Dedifferentiated amniotic fluid mesenchymal stem cell (primary cell): ENCODE measurements at regions not wholly inside any gene's neighbourhood (a gene's known extent, or its start where the extent isn't known, plus 50 kb on each side); places are given as distances from the start of the nearest gene placed in this dataset.
A peak's percentile ranks its signal among the peaks of the same experiment; 100 is the strongest.

Experiments
- DNase-seq: peaks from one replicate; pipeline ENCODE4 v3.0.0-alpha.2; 2016; ENCODE audit errors: extremely low spot score

DNA sequence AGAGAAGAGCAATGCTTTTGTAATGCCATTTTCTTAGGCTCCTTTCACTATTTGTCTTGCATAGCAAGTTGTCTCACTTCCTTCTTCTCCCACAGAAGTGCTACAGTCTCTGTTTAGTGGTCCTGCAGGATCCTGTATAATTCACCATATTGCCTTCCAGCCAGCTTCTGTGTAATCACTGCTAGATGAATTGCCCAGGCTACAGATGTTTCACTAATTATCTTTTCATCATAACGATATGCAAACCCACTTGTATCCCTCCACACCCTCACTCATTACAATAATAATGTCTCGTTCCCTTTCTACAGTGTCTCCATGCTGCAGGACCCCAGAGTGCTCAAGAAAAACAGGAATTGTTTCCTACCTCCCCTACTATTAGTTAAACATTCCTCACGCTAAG, 402.9 kb downstream of the TBL1XR1 start:
- no peak for DNase-seq

DNA sequence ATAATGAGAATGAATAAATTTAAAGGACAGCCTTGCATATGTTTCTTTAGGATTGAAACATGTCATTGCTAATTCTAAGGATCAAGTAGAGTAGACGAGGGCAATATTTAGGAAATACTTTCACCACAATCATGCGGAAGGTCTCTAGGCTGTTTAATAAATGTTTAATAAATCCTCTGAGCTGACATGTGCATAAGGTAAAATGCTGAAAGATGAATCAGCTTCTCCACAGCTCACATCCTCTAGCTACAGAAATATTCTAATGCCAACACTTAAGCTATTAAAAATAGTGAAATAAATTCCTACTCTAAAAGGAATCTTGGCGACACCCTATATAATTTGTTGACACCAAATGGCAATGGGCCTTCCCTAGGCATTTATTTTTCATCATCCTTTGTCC, 407.3 kb downstream of the TBL1XR1 start:
- no peak for DNase-seq

DNA sequence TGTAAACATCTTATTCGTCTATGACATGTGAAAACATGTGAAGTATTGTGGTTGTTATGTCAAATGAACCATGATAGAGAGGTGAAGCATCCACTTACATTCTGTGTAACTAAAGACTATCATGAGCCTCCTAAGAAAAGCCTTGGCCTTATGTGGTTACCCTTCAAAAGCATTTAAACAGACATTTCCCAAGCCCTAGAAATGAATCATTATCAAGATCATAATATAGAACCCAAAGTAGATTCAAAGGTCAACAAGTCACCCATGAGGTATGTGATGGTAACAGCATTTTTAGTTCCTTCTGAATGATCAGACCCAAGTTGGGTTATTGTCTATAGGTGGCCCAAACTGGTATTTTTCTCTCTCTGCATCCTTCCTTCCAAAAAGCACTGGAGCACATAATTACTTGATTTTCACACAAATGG, 408.0 kb downstream of the TBL1XR1 start:
- no peak for DNase-seq

DNA sequence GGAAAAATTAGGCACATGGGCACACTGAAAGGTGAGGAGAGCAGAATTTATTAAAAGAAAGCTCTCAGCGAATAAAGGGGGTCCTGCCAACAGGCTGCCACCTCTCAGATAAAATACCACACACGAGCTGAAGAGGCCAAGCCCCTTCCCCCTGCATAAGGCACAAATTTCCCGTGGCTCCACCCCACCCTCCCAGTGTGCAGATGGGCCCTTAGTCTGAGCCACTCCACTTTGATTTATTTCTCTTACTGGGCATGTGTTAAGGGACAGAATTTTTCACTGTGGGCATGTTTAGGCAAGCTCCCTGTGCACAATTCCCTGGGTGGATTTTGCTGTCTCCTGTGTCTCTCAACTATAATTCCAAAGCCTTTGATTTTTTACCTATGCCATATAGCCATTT, 409.8 kb downstream of the TBL1XR1 start:
- DNase-seq = no peak

DNA sequence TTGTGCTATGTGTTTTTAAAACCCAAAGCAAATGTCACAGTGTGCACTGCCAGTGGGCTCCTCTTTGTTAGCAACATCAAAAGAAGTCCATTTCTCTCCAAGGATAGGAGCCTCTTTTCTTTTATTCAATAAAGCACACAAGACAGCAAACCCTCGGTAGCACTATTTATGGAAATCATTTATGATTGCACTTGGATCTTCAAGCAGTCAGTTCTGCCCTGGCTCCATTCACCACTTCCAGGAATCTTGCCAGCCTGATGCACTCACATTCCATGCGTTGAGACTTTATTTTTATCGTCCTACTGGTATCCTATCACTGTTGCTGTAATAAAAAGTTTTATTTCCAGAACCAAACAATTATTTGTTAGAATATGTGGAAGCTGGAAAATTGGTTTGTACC, 412.1 kb downstream of the TBL1XR1 start:
- DNase-seq = no peak

DNA sequence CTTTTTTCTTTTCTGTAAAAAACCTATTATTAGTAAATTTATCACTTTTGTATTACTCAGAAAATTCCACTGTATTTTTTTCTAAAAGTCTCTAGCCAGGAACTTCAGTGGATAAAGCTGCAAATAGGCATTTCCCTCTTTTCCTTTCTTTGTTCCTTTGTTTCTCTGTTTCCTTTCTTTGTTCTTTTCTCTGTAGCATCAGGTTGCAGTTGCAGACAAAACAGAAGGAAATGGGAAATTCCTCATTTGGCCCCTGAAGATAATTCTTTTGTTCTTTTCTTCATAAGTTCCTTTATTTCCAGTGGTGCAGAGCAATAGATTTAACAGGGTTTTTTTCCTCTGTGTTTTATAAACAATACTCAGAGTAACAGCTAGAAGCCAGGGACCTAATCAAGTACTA, 416.5 kb downstream of the TBL1XR1 start:
- no peak for DNase-seq

DNA sequence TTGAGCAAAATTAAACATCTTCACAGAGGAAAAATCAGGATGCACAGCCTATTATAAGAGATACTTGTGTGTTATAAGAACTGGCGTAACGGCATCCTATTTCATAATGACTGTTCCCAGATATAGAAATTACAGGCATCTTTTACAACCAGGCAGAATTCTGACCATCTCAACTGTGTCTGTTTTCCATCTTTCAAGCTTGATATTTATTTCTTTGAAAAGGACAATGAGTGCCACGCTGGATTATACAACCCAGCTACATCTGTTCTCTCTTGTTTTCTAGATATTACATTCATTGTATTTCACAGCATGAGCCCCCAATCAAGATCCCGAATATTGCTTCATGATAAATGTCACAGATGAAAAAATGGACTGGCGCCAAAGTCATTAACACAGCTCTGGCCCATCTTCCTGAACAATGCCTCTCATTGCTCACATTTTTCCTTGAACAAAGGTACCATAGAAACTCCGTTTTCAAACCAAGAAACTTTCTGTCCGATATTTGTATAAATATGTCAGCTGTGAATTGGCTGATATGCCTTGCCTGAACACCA, 420.6 kb downstream of the TBL1XR1 start:
- DNase-seq = no peak

DNA sequence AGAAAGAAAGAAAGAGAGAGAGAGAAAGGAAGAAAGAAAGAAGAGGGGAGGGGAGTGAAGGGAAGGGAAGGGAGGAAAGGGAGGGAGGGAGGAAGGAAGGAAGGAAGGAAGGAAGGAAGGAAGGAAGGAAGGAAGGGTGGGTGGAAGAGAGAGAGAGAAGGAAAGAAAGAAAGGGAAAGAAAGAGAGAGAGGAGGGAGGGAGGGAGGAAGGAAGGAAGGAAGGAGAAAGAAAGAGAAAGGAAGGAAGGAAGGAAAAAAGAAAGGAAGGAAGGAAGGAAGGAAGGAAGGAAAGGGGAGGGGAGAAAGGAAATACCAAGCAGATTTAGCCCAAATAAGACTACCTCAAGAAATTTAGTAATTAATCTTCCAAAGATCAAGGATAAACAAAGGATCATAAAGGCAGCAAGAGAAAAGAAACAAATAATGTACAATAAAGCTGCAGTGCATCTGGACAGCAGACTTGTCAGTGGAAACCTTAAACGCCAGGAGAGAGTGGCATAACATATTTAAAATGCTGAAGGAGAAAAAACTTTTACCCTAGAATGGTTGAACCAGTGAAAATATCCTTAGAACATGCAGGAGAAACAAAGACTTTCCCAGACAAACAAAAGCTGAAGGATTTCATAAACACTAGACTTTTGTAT, 427.6 kb downstream of the TBL1XR1 start:
- DNase-seq = no peak

DNA sequence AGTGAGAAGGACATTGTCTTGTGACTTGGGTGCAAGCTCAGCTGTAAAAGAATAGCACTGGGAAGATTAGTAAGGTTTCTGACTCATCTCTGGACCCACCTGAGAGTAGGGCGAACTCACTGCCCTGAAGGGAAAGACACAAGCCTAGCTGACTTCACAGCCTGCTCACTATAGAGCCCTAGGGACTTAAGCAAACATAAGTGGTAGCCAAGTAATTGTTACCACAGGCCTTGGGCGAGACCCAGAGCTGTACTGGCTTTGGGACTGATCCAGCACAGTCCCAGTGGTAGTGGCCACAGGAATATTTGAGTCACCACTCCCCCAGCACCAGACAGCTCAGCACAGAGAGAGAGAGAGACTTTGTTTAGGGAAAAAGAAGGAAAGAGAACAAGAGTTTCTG, 429.9 kb downstream of the TBL1XR1 start:
- DNase-seq = peak; percentile 47

DNA sequence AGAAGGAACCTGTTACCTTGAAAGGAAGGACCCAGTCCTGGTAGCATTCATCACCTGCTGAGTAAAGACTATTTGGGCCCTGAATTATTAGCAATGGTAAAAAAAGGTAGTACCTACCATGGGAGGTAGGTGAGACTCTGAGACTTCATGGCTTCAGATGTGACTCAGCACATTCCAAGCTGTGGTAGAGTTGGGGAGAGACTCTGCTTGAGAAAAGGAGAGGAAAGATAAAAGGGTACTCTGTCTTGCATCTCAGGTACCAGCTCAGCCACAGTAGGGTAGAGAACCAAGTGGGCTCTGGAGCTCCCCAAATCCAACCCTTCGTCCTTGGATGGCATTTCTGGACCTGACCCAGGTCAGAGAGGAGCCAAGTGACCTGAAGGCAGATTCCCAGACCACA, 430.4 kb downstream of the TBL1XR1 start:
- DNase-seq = no peak

DNA sequence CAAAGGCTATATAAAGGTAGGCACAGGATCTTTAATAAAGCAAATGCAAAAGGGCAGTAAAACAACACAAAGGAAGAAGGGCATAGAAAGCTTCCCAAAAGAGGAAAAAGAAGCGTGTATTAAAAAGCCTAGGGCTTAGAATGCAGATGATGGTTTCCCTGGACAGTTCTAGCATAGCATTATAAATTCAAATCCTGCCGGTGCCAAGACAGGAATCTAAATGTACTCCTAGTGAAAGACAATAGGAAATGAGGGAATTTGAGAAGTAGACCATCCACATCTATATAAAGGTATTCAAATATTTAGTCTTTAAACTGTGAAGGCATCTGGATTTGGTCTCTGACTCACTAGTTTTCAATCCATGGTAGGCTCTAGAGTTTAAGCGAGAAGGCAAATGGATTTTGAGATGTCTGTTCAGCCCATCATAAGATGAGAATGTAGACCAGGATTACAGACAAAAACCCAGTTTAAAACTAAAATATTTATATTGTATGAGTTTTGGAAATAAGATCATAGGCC, 431.8 kb downstream of the TBL1XR1 start:
- no peak for DNase-seq

DNA sequence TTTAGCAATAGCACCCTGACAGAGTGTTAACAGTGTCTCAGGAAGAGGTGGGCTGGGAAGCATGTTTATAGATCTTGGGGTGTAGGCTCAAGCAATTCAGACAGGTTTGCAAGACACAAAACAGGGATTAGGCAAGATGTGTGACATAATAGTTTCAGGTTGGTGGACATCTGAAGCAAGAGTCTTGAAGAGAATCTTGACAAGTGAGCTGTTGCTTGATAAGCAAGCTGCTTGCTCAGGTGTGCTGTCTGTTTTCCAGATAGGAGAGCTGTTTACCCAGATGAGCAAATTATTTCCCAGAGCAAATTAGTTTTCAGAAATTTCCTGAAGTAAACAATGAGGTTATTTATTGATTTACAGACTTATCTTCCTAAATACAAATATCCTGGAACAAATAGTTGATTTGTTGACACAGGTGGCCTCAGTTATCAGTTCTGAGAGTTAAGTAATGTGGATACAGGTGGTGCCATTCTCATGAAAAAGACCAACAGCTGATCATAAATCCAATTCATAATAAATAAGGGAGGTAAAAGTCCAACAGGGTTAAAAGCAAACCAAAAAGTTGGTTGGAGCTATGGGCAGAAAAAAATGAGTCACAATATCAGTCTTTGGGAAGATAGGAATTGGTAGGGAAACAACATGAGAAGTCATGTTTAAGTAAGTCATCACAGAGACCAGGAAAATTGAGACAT, 437.3 kb downstream of the TBL1XR1 start:
- no peak for DNase-seq

DNA sequence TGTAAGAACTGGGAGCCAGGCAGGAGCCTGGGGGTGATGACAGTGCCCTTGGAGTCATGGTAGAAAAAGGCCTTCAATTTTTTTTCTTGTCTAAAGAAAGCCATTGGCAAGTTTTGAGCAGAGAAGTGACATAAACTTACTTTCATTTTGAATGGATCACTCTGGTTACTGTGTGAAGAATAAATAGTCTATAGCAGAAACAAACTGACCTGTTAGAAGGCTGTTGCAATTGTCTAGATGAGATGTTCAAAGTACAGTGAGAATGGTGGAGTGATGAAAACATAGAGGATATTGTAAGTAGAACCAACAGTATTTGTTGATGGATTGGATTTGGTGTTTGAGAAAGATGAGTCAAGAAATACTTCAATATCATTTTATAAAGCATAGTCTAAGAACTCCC, 439.9 kb downstream of the TBL1XR1 start:
- no peak for DNase-seq

DNA sequence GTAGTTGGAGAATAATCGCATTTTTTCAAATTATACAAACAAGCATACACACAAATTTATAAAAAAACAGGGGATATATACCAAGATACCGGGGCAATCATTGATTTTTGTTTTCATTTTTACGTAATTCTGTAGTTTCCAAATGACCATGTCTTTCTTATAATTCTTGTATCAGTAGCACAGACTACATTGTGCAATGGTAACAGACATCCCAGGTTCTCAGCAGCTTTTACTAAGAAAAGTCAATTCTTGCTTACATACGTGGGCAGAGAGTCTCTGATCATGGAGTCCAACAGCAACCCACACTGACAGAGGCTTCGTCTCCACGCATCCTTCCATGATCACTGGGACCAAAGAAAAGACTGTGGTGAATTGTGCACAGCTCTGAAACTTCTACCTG, 441.3 kb downstream of the TBL1XR1 start:
- DNase-seq = no peak

DNA sequence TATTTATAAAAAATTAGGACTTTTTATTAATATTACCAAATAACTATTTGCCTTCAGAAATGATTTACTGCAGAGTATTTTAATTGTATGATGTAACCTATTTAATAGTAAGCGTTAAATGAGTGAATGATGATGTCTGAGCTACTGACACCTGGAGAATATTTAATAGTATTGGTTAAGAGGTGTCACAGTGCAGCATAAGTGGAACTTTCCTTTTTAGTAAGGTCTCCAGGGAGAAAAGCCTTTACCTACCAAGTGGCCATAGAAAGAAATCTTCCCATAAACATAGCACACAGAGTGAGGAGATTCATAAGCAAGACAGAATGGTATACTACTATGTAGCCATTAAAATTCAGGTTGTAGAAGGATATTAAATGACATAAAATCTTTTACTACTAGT, 441.7 kb downstream of the TBL1XR1 start:
- DNase-seq = no peak

DNA sequence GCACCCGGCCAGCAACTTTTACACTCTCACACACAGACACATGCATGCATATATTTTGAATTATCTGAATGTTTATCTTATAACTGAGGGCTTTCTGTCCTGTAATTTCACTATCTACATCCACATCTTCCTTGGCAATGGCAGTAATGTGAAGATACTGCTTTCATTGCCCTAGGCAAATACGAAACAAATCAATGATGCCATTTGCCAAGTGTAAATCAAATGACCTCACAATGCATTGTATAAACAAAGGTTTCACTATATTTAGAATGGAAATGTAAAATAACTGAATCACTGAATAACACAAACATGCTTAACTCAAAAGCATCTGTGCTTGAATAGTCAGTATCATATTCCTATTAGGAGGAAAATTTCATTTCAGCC, 455.6 kb downstream of the TBL1XR1 start:
- no peak for DNase-seq

DNA sequence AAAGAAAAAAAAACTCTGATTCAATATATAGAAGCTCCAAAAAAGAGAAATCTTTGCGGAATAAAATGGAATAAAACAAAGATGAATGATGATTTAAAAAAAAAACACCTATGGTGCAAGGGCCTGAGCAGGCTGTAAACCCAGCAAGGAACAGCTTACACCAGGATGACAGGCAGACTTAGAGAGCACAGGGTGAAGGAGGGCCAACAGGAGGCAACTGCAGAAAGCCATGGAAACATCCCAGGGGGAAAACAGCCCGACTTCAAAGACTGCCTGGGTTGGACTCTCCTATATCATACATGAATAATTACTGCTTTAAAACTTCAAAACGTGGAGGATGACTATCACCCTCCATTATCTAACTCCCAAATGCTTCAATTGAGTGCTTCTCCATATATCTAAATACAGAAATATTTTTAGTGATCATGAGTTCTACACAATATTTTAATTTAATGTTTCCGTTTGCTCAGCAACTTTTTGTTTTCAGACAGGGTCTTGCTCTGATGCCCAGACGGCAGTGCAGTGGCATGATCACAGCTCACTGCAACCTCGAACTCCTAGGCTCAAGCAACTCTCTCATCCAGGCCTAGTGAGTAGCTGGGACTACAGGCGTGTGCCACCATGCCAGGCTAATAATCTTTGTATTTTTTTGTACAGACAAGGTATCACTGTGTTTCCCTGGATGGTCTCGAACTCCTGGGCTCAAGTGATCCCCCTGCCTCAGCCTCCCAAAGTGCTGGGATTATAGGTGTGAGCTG, 456.2 kb downstream of the TBL1XR1 start:
- DNase-seq = no peak

DNA sequence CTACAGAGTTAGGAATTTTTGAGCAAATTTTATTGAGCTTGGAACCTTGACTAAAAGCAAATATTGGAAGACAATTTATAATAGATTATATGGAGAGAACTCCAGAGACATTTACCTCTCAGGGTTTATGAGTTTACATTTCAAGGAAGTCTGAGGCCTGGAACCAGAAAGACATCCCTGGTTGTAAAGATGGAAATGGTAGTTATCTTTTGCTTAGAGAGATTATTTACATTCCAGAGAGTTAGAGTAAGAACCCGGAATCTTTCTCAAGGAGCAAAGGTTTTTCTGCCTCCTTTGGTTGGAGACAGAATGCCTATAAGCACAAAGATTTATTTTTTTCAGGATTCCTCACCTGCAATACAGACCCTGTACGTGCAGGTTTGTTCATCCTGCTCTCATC, 458.1 kb downstream of the TBL1XR1 start:
- DNase-seq = no peak

DNA sequence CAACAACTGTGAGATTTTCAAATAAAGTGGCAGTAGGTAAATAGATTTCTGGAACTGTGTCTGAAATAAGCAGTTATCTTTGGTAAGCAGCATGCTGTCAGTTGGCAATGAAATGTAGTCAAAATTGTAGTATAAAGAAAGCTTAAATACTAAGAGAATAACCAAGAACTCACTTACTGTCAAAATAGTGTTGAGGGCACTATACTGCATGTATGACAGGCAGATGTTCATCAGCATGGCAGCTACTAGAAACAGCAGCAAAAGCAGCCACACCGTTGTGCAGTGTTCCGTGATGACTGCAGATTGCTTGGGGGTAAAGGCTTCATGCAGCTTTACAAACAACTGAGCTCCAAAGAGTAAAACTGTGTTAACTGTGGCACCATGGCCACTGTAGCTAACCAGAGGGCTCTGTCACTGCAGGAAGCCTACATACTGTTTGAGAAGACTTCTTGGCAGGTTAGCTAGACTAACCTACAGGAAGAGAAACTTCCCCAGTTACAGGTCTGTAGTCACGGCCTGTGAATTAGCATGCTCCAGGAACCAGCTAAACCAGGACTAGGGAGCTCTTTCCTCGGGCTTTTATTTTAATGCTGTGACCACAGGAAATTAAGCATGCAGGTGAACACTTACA, 459.7 kb downstream of the TBL1XR1 start:
- no peak for DNase-seq

DNA sequence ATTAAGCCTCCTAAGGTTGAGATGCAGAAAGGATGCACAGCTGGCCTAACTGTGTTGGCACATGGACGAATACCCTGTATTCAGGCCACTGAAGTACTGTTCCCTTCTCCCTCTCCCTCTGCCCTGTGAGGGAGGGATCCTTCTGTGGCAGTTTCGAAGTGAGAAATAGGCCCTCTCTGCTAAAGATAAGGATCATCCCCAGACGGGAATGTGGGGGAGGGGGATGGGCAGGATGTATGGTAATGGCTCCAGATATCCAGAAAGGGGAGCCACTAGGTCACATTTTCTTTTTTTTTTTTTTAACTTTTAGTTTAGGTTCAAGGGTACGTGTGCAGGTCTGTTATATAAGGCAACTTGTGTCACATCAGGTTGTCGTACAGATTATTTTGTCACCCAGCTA, 463.1 kb downstream of the TBL1XR1 start:
- DNase-seq = no peak

DNA sequence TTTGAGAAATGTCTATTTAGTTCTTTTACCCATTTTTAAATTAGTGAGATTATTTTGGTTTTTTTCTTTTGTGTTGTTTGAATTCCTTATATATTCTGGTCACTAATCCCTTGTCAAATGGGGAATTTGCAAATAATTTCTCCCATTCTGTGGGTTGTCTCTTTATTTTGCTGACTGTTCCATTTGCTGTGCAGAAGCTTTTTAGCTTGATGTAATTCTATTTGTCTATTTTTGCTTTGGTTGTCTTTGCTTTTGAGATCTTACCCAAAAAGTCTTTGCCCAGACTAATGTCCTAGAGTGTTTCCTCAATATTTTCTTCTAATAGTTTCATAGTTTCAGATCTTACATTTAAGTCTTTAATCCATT, 472.9 kb downstream of the TBL1XR1 start:
- DNase-seq = no peak

DNA sequence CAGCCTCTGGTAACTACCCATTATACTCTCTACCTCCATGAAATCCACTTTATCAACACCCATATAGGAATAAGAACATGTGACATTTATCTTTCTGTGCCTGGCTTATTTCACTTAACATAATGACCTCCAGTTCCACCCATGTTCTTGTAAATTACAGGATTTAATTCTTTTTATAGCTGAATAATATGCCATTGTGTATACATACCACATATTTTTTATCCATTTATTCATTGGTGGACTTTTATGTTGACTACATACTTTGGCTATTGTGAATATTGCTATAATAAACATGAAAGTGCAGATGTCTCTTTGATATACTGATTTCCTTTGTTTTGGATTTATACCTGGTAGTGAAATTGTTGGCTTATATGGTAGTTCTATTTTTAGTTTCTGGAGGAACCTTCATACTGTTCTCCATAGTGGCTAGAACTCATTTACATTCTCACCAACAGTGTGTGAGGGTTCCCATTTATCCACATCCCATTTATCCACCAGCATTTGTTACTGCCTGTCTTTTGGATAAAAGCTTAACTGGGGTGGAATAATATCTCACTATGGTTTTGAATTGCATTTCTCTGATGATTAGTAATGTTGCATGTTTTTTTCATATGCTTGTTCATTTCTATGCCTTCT, 473.4 kb downstream of the TBL1XR1 start:
- no peak for DNase-seq
